ENCODE measurements at regions not wholly inside any gene's neighbourhood (a gene's known extent, or its start where the extent isn't known, plus 50 kb on each side); places are given as distances from the start of the nearest gene placed in this dataset.

DNA sequence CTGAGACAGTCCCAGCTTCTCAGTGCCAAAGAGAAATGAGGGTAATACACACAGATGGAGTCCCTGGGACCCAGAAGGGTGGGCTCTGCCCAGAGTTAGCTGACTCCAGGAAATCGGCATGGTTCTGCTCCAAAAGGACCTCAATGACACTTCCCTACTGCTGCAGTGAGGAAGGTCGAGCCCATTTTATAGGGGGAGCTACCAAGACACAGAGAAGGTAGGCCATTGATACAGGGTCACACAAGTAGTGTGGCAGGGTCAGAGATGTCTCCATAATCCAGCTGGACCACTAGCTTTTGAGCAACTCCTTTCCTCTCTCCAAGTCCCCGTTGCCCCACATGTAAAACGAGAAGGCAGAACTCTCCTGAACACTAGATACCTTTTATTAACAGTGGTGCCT is 276.9 kb downstream of the MYCN start (continued):
- TF ChIP-seq SUZ12 (IDR thresholded peaks at IDR 0.05; ENCODE audit: low read length) (no peak), SIRT6 (IDR thresholded peaks at IDR 0.05; ENCODE audit: low read length) (no peak), ASH2L (IDR thresholded peaks at IDR 0.05; ENCODE audit: low read length) (no peak), POLR2A (IDR thresholded peaks at IDR 0.05; ENCODE audit: control extremely low read depth in 1 of 2, low read depth in 2 of 2, low read length in 2 of 2) (no peak), YY1 (IDR thresholded peaks at IDR 0.05; ENCODE audit: low read depth, low read length) (no peak), CBX5 (IDR thresholded peaks at IDR 0.05; ENCODE audit: low read depth, low read length) (no peak), CEBPB (IDR thresholded peaks at IDR 0.05; ENCODE audit: low read depth, low read length) (no peak), PHF8 (conservative IDR thresholded peaks at IDR 0.05; ENCODE audit: low read depth, low read length) (no peak), RNF2 (IDR thresholded peaks at IDR 0.05; ENCODE audit: borderline replicate concordance, low read depth, low read length, missing control alignments, poor library complexity, severe bottlenecking) (no peak), EZH2 (IDR thresholded peaks at IDR 0.05; ENCODE audit: low read depth, low read length, severe bottlenecking) (no peak)

Measured in H1 (cell line).